Activated CD4-positive, alpha-beta T cell treated with anti-CD3 and anti-CD28 coated beads, Interleukin-2, amount 10 ng/mL, durations not matched to agents 7 days and 5 days (primary cell): ENCODE measurements at regions not wholly inside any gene's neighbourhood (a gene's known extent, or its start where the extent isn't known, plus 50 kb on each side); places are given as distances from the start of the nearest gene placed in this dataset.
"Not testable (repeated sequence)": the region's sequence is repeated elsewhere in the genome, so short reads cannot be mapped to it uniquely, and the experiment has no call there.

Experiments used
- CTCF ChIA-PET: fragments of 350-600 bp; sonication (Branson Sonifier 250); formaldehyde crosslinking; loops from one replicate; lab custom pipeline; 2021; ENCODE audit warnings: antibody characterized with exemption; lab: Charles Lee
- POLR2A ChIA-PET: fragments of 350-600 bp; sonication (Branson Sonifier 250); formaldehyde crosslinking; loops from one replicate; lab custom pipeline; 2021; ENCODE audit warnings: antibody characterized with exemption; lab: Charles Lee
- DNase-seq: peaks from one replicate; pipeline ENCODE4 v3.0.0-alpha.2; 2020
- H3K27ac Mint-ChIP-seq: one replicate; pipeline ENCODE4 v1.8.0; 2021; ENCODE audit warnings: mild to moderate bottlenecking, moderate library complexity, mixed read lengths
- H3K27me3 Mint-ChIP-seq: one replicate; pipeline ENCODE4 v1.8.0; 2021; ENCODE audit warnings: mixed read lengths
- H3K36me3 Mint-ChIP-seq: one replicate; pipeline ENCODE4 v1.8.0; 2021; ENCODE audit warnings: low read depth, mixed read lengths
- H3K4me1 Mint-ChIP-seq: one replicate; pipeline ENCODE4 v1.8.0; 2021; ENCODE audit warnings: mixed read lengths
- H3K4me3 Mint-ChIP-seq: one replicate; pipeline ENCODE4 v1.8.0; 2021; ENCODE audit warnings: mild to moderate bottlenecking, moderate library complexity, mixed read lengths
- H3K9me3 Mint-ChIP-seq: one replicate; pipeline ENCODE4 v1.8.0; 2021; ENCODE audit warnings: mixed read lengths

GRCh38 chr10:34058845-34059614 lies 724.6 kb upstream of the NRP1 start:
- Mint-ChIP-seq H3K9me3 (peaks cover 9% of the 10 kb centered on the region), H3K4me3 (no peak overlapping the region), H3K27me3 (no peaks in the 10 kb centered on the region), H3K27ac (no peak overlapping the region), H3K4me1 (no peaks in the 10 kb centered on the region), H3K36me3 (no peaks in the 10 kb centered on the region)
- DNase-seq: no peak
- ChIA-PET CTCF (interaction anchor here (0.7 kb wide), 1 partner anchor 1654 kb away, joined by 3 read pairs; no protein-coding TSS in a partner anchor), POLR2A (no interaction called here)

DNA sequence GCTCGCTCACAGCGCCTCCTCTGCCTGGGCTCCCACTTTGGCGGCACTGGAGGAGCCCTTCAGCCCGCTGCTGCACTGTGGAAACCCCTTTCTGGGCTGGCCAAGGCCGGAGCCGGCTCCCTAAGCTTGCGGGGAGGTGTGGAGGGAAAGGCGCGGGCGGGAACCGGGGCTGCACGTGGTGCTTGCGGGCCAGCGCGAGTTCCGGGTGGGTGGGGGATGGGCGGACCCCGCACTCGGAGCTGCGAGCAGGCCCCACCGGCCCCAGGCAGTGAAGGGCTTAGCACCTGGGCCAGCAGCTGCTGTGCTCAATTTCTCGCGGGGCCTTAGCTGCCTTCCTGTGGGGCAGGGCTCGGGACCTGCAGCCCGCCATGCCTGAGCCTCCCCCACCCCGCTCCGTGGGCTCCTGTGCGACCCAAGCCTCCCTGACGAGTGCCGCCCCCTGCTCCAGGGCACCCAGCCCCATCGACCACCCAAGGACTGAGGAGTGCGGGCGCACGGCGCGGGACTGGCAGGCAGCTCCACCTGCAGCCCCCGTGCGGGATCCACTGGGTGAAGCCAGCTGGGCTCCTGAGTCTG lies 721.0 kb upstream of the NRP1 start:
- H3K27me3 Mint-ChIP-seq, H3K9me3 Mint-ChIP-seq, POLR2A ChIA-PET, H3K27ac Mint-ChIP-seq, H3K36me3 Mint-ChIP-seq, DNase-seq, H3K4me3 Mint-ChIP-seq, CTCF ChIA-PET, H3K4me1 Mint-ChIP-seq: not testable (repeated sequence)

- no peaks in the 10 kb centered on the region for H3K9me3 Mint-ChIP-seq
- ChIA-PET CTCF (no interaction called here), POLR2A (no interaction called here)
- H3K4me1 Mint-ChIP-seq: no peaks in the 10 kb centered on the region
- no peak overlapping the region for H3K27ac Mint-ChIP-seq
- H3K27me3 Mint-ChIP-seq: no peaks in the 10 kb centered on the region
- H3K4me3 Mint-ChIP-seq: no peak overlapping the region
- H3K36me3 Mint-ChIP-seq: no peaks in the 10 kb centered on the region
- no peak for DNase-seq
Measured at GRCh38 chr10:34049887-34050286, 715.4 kb upstream of the NRP1 start.

DNA sequence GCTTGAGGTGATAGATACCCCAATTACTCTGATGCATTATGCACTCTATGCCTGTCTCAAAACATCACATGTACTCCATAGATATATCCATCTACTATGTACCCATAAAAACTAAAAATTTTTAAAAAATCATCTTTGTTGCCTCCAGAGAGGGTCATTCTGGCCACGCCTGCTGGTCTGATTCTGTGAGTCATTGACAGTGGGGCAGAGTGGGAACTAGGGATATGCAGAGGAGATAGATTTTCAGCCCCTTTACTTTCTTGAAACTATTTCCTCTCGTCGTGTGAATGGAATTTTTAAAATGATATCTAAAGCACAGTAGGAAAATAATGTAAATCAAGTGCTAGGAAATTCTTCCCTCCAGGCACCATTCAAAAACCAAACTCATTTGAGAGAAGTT lies 715.0 kb upstream of the NRP1 start:
- POLR2A ChIA-PET: no interaction called here
- Mint-ChIP-seq H3K4me3 (no peak overlapping the region), H3K4me1 (no peaks in the 10 kb centered on the region), H3K36me3 (no peaks in the 10 kb centered on the region), H3K27ac (no peak overlapping the region), H3K9me3 (no peaks in the 10 kb centered on the region), H3K27me3 (no peaks in the 10 kb centered on the region)
- CTCF ChIA-PET: no interaction called here
- no peak for DNase-seq

- H3K27me3 Mint-ChIP-seq: no peaks in the 10 kb centered on the region
- H3K27ac Mint-ChIP-seq: no peak overlapping the region
- no peak for DNase-seq
- CTCF ChIA-PET: no interaction called here
- H3K4me1 Mint-ChIP-seq: no peaks in the 10 kb centered on the region
- no peaks in the 10 kb centered on the region for H3K36me3 Mint-ChIP-seq
- H3K4me3 Mint-ChIP-seq: no peak overlapping the region
- POLR2A ChIA-PET: no interaction called here
- H3K9me3 Mint-ChIP-seq: no peaks in the 10 kb centered on the region
Measured at GRCh38 chr10:34047389-34047788, 712.9 kb upstream of the NRP1 start.

- no peaks in the 10 kb centered on the region for H3K4me1 Mint-ChIP-seq
Measured at GRCh38 chr10:34046506-34047034, 712.1 kb upstream of the NRP1 start.

GRCh38 chr10:34045571-34046190 lies 711.2 kb upstream of the NRP1 start:
- POLR2A ChIA-PET: interaction anchor here (0.7 kb wide), 1 partner anchor 12 kb away, joined by 3 read pairs; no protein-coding TSS in a partner anchor
- H3K4me3 Mint-ChIP-seq: no peak overlapping the region
- H3K36me3 Mint-ChIP-seq: no peaks in the 10 kb centered on the region

More at GRCh38 chr10:34046506-34047034, 712.1 kb upstream of the NRP1 start:
- POLR2A ChIA-PET: no interaction called here
- H3K27me3 Mint-ChIP-seq: no peaks in the 10 kb centered on the region
- CTCF ChIA-PET: no interaction called here
- no peak for DNase-seq
- no peak overlapping the region for H3K27ac Mint-ChIP-seq
- H3K36me3 Mint-ChIP-seq: no peaks in the 10 kb centered on the region
- H3K4me3 Mint-ChIP-seq: no peak overlapping the region
- H3K9me3 Mint-ChIP-seq: no peaks in the 10 kb centered on the region

GRCh38 chr10:34041871-34042270 lies 707.4 kb upstream of the NRP1 start:
- CTCF ChIA-PET: no interaction called here
- POLR2A ChIA-PET: no interaction called here
- H3K27ac Mint-ChIP-seq: no peak overlapping the region
- H3K4me3 Mint-ChIP-seq: no peak overlapping the region
- H3K9me3 Mint-ChIP-seq: peaks cover 3% of the 10 kb centered on the region
- H3K4me1 Mint-ChIP-seq: no peaks in the 10 kb centered on the region
- no peaks in the 10 kb centered on the region for H3K27me3 Mint-ChIP-seq
- H3K36me3 Mint-ChIP-seq: no peaks in the 10 kb centered on the region
- no peak for DNase-seq

More at GRCh38 chr10:34045571-34046190, 711.2 kb upstream of the NRP1 start:
- peaks cover 1% of the 10 kb centered on the region for H3K9me3 Mint-ChIP-seq
- H3K27me3 Mint-ChIP-seq: no peaks in the 10 kb centered on the region
- CTCF ChIA-PET: no interaction called here
- no peak for DNase-seq
- no peak overlapping the region for H3K27ac Mint-ChIP-seq
- no peaks in the 10 kb centered on the region for H3K4me1 Mint-ChIP-seq

GRCh38 chr10:34037499-34037898 lies 703.0 kb upstream of the NRP1 start:
- CTCF ChIA-PET: no interaction called here
- H3K36me3 Mint-ChIP-seq: no peaks in the 10 kb centered on the region
- POLR2A ChIA-PET: no interaction called here
- no peak for DNase-seq
- H3K9me3 Mint-ChIP-seq: peaks cover 5% of the 10 kb centered on the region
- no peaks in the 10 kb centered on the region for H3K4me1 Mint-ChIP-seq
- no peak overlapping the region for H3K27ac Mint-ChIP-seq
- H3K4me3 Mint-ChIP-seq: no peak overlapping the region
- no peaks in the 10 kb centered on the region for H3K27me3 Mint-ChIP-seq

- H3K9me3 Mint-ChIP-seq, H3K4me1 Mint-ChIP-seq, H3K4me3 Mint-ChIP-seq, POLR2A ChIA-PET, DNase-seq, H3K27me3 Mint-ChIP-seq, H3K36me3 Mint-ChIP-seq, H3K27ac Mint-ChIP-seq, CTCF ChIA-PET: not testable (repeated sequence)
Measured at GRCh38 chr10:34035241-34035790, 700.8 kb upstream of the NRP1 start.

- no peaks in the 10 kb centered on the region for H3K4me1 Mint-ChIP-seq
- no peaks in the 10 kb centered on the region for H3K27me3 Mint-ChIP-seq
- H3K36me3 Mint-ChIP-seq: no peaks in the 10 kb centered on the region
- ChIA-PET CTCF (no interaction called here), POLR2A (no interaction called here)
- H3K9me3 Mint-ChIP-seq: peaks cover 2% of the 10 kb centered on the region
- no peak overlapping the region for H3K4me3 Mint-ChIP-seq
- H3K27ac Mint-ChIP-seq: no peak overlapping the region
- DNase-seq: no peak
Measured at GRCh38 chr10:34033078-34033477, 698.6 kb upstream of the NRP1 start.

GRCh38 chr10:34032564-34032963 lies 698.1 kb upstream of the NRP1 start:
- ChIA-PET CTCF (no interaction called here), POLR2A (no interaction called here)
- Mint-ChIP-seq H3K27ac (no peak overlapping the region), H3K4me1 (no peaks in the 10 kb centered on the region), H3K27me3 (no peaks in the 10 kb centered on the region), H3K9me3 (peaks cover 2% of the 10 kb centered on the region), H3K4me3 (no peak overlapping the region), H3K36me3 (no peaks in the 10 kb centered on the region)
- no peak for DNase-seq

GRCh38 chr10:34031400-34031799 lies 696.9 kb upstream of the NRP1 start:
- CTCF ChIA-PET: no interaction called here
- DNase-seq: no peak
- H3K36me3 Mint-ChIP-seq: no peaks in the 10 kb centered on the region

More at GRCh38 chr10:34031400-34031799, 696.9 kb upstream of the NRP1 start:
- Mint-ChIP-seq H3K27me3 (no peaks in the 10 kb centered on the region), H3K4me1 (no peaks in the 10 kb centered on the region), H3K4me3 (no peak overlapping the region), H3K27ac (no peak overlapping the region), H3K9me3 (peaks cover 2% of the 10 kb centered on the region)
- POLR2A ChIA-PET: no interaction called here
